Left colon (tissue), 2 donors: ENCODE measurements at regions not wholly inside any gene's neighbourhood (a gene's known extent, or its start where the extent isn't known, plus 50 kb on each side); places are given as distances from the start of the nearest gene placed in this dataset.
"Not testable (repeated sequence)": the region's sequence is repeated elsewhere in the genome, so short reads cannot be mapped to it uniquely, and the experiment has no call there.

Source experiments
- ATAC-seq: fragments of 200-7000 bp; cut with Tn5 transposase; one replicate; pipeline ENCODE4 v1.9.1; 2020; ENCODE audit warnings: mild to moderate bottlenecking, moderate library complexity
- DNase-seq, 2 donors: peaks; one replicate each; pipeline ENCODE4 v3.0.0-alpha.2; 2020
- intact Hi-C, 2 donors: fragments of 100-400 bp; cut with DNase I in 1 of 2; cut with micrococcal nuclease in 1 of 2; formaldehyde crosslinking; loops; one replicate each; pipeline versions ENCODE4 v1.11.2 to v1.14.0; 2022; cut with DNase I, micrococcal nuclease
- donor health status: DM: no; HTN: no; CAD: no.
- donor health status: DM: yes; HTN: yes; CAD: no.

GRCh38 chr7:13016592-13017332, 329.3 kb downstream of the ARL4A start:
- intact Hi-C loops, result no loop called here
- peak; percentile 84 for ATAC-seq
- DNase-seq, result no peak

- intact Hi-C loops, result no loop called here
- ATAC-seq (peak; percentile 82), DNase-seq (no peak)
Observed at GRCh38 chr7:13017333-13017857, 330.0 kb downstream of the ARL4A start.

GRCh38 chr7:13017881-13018280, 330.4 kb downstream of the ARL4A start:
- ATAC-seq (peak; percentile 78), DNase-seq (no peak)
- intact Hi-C loops, result no loop called here

GRCh38 chr7:13021566-13022300, 334.3 kb downstream of the ARL4A start:
- no peak for DNase-seq
- intact Hi-C loops, result no loop called here
- no peak for ATAC-seq

GRCh38 chr7:13024121-13024674, 336.8 kb downstream of the ARL4A start:
- DNase-seq, result no peak
- intact Hi-C loops, result no loop called here
- ATAC-seq, result no peak

GRCh38 chr7:13025043-13025442, 337.6 kb downstream of the ARL4A start:
- ATAC-seq, DNase-seq, intact Hi-C loops: not testable (repeated sequence)

GRCh38 chr7:13027321-13027720, 339.9 kb downstream of the ARL4A start:
- ATAC-seq (no peak), DNase-seq (no peak)
- intact Hi-C loops, result no loop called here

GRCh38 chr7:13028036-13028824, 340.8 kb downstream of the ARL4A start:
- ATAC-seq, result no peak
- intact Hi-C loops, result no loop called here
- DNase-seq, result no peak

GRCh38 chr7:13028825-13029099, 341.3 kb downstream of the ARL4A start:
- ATAC-seq, result no peak
- intact Hi-C loops, result no loop called here
- DNase-seq, result no peak

- DNase-seq (no peak), ATAC-seq (no peak)
- intact Hi-C loops, result no loop called here
Observed at GRCh38 chr7:13031468-13031867, 344.0 kb downstream of the ARL4A start.

- intact Hi-C loops, result no loop called here
- ATAC-seq, result no peak
- no peak for DNase-seq
Observed at GRCh38 chr7:13032084-13032483, 344.7 kb downstream of the ARL4A start.

GRCh38 chr7:13032576-13032975, 345.1 kb downstream of the ARL4A start:
- ATAC-seq (peak; percentile 59), DNase-seq (no peak)
- intact Hi-C loops, result no loop called here

GRCh38 chr7:13034693-13035092, 347.3 kb downstream of the ARL4A start:
- DNase-seq, result no peak
- intact Hi-C loops, result no loop called here
- ATAC-seq, result no peak

- ATAC-seq (peak; percentile 57), DNase-seq (no peak)
- intact Hi-C loops, result no loop called here
Observed at GRCh38 chr7:13035233-13035632, 347.8 kb downstream of the ARL4A start.

GRCh38 chr7:13036256-13036780, 348.9 kb downstream of the ARL4A start:
- DNase-seq (no peak), ATAC-seq (no peak)
- intact Hi-C loops, result no loop called here

- DNase-seq, result no peak
- intact Hi-C loops, result no loop called here
- ATAC-seq, result no peak
Observed at GRCh38 chr7:13037216-13037615, 349.8 kb downstream of the ARL4A start.

- intact Hi-C loops, result no loop called here
- ATAC-seq (no peak), DNase-seq (no peak)
Observed at GRCh38 chr7:13041368-13041988, 354.0 kb downstream of the ARL4A start.

- intact Hi-C loops, result no loop called here
- ATAC-seq (no peak), DNase-seq (no peak)
Observed at GRCh38 chr7:13042605-13043236, 355.3 kb downstream of the ARL4A start.
